GM19467 (cell line): ENCODE measurements at regions not wholly inside any gene's neighbourhood (a gene's known extent, or its start where the extent isn't known, plus 50 kb on each side); places are given as distances from the start of the nearest gene placed in this dataset.
"Not testable (repeated sequence)": the region's sequence is repeated elsewhere in the genome, so short reads cannot be mapped to it uniquely, and the experiment has no call there.

ENCODE experiments used
- ATAC-seq: cut with Tn5 transposase; IDR thresholded peaks from one replicate; pipeline ENCODE4 v1.9.1; 2021; ENCODE audit warnings: mild to moderate bottlenecking, moderate library complexity; ENCODE audit not compliant: unreplicated experiment

GRCh38 chr4:121616449-121616848, 80.3 kb downstream of the ANXA5 start:
- not testable (repeated sequence) for ATAC-seq

GRCh38 chr4:121614101-121614500, 82.7 kb downstream of the ANXA5 start:
- no peak for ATAC-seq

GRCh38 chr4:121599049-121599448, 97.7 kb downstream of the ANXA5 start:
- ATAC-seq: no peak

- no peak for ATAC-seq
Observed at GRCh38 chr4:121597346-121597934, 99.3 kb downstream of the ANXA5 start.

- no peak for ATAC-seq
Observed at GRCh38 chr4:121594796-121595526, 101.8 kb downstream of the ANXA5 start.

- ATAC-seq: no peak
Observed at GRCh38 chr4:121593760-121594159, 103.0 kb downstream of the ANXA5 start.

- ATAC-seq: not testable (repeated sequence)
Observed at GRCh38 chr4:121592257-121592656, 104.5 kb downstream of the ANXA5 start.

- no peak for ATAC-seq
Observed at GRCh38 chr4:121584836-121585235, 111.9 kb downstream of the ANXA5 start.

- ATAC-seq: no peak
Observed at GRCh38 chr4:121583396-121583795, 113.4 kb downstream of the ANXA5 start.

- ATAC-seq: no peak
Observed at GRCh38 chr4:121582296-121582695, 114.5 kb downstream of the ANXA5 start.

- not testable (repeated sequence) for ATAC-seq
Observed at GRCh38 chr4:121575392-121575791, 121.4 kb downstream of the ANXA5 start.

GRCh38 chr4:121574618-121575017, 122.2 kb downstream of the ANXA5 start:
- ATAC-seq: no peak

- no peak for ATAC-seq
Observed at GRCh38 chr4:121567748-121568147, 129.0 kb downstream of the ANXA5 start.

- no peak for ATAC-seq
Observed at GRCh38 chr4:121564840-121565375, 131.9 kb downstream of the ANXA5 start.

GRCh38 chr4:121562811-121563210, 134.0 kb downstream of the ANXA5 start:
- ATAC-seq: no peak

- ATAC-seq: no peak
Observed at GRCh38 chr4:121555315-121556107, 141.3 kb downstream of the ANXA5 start.

GRCh38 chr4:121554382-121554781, 142.4 kb downstream of the ANXA5 start:
- no peak for ATAC-seq

- no peak for ATAC-seq
Observed at GRCh38 chr4:121551881-121552280, 144.9 kb downstream of the ANXA5 start.

GRCh38 chr4:121551271-121551670, 145.5 kb downstream of the ANXA5 start:
- no peak for ATAC-seq

GRCh38 chr4:121541696-121542095, 155.1 kb downstream of the ANXA5 start:
- ATAC-seq: no peak

- no peak for ATAC-seq
Observed at GRCh38 chr4:121535351-121535750, 154.5 kb upstream of the QRFPR start.

GRCh38 chr4:121534187-121534586, 153.4 kb upstream of the QRFPR start:
- no peak for ATAC-seq
